IPS-18a (cell line): ENCODE measurements at regions not wholly inside any gene's neighbourhood (a gene's known extent, or its start where the extent isn't known, plus 50 kb on each side); places are given as distances from the start of the nearest gene placed in this dataset.

Experiments used
- H3K27ac ChIP-seq: one replicate; pipeline ENCODE4 v1.5.1; 2013; ENCODE audit warnings: low read length
- H3K27me3 ChIP-seq: one replicate; pipeline ENCODE4 v1.6.1; 2013; ENCODE audit warnings: mild to moderate bottlenecking, low read length; ENCODE audit not compliant: control insufficient read depth, insufficient read depth
- H3K36me3 ChIP-seq: one replicate; pipeline ENCODE4 v1.6.1; 2013; ENCODE audit warnings: low read depth, low read length; ENCODE audit not compliant: control insufficient read depth
- H3K4me1 ChIP-seq: one replicate; pipeline ENCODE4 v1.6.1; 2013; ENCODE audit warnings: low read depth, low read length; ENCODE audit not compliant: control insufficient read depth
- H3K4me3 ChIP-seq: one replicate; pipeline ENCODE4 v1.5.1; 2013; ENCODE audit warnings: low read length
- H3K9ac ChIP-seq: one replicate; pipeline ENCODE4 v1.6.1; 2013; ENCODE audit warnings: mild to moderate bottlenecking, low read length, moderate library complexity
- H3K9me3 ChIP-seq: one replicate; pipeline ENCODE4 v1.6.1; 2013; ENCODE audit warnings: low read depth, low read length; ENCODE audit not compliant: control insufficient read depth

DNA sequence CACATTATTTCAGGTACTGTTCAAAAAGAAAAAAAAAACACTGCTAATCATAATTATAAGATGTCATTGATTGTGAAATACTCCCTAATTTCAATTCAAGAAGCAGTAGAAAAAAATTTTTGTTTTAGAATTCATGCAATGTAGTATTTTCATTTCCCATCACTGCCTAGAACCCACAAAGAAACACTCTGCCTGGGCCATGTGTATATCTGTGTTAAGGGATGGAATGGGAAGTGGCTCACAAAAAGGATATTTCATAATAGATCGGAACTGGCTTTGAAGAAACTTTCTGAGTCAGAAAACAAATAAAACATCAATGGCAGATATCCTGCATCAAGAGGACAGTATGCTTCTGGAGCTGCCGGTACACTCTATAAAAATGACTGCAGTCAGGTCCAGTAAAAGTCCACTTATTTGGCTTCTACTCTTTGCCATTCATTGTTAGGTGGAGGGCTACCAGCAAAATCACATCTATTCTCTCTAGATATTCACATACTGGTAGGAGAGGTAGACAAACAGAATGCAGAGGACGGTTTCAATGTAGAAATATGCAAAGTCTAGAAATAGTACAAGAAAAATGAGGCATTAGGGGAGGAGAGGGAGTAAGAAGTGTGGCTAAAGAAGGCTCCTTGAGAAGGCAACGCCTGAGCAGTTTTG, 135.0 kb upstream of the TNFAIP3 start:
- H3K27ac ChIP-seq, result no peak overlapping the region
- H3K9me3 ChIP-seq, result no peaks in the 10 kb centered on the region
- no peak overlapping the region for H3K9ac ChIP-seq
- H3K36me3 ChIP-seq, result no peaks in the 10 kb centered on the region
- H3K4me1 ChIP-seq, result no peaks in the 10 kb centered on the region
- no peak overlapping the region for H3K4me3 ChIP-seq
- H3K27me3 ChIP-seq, result no peaks in the 10 kb centered on the region

DNA sequence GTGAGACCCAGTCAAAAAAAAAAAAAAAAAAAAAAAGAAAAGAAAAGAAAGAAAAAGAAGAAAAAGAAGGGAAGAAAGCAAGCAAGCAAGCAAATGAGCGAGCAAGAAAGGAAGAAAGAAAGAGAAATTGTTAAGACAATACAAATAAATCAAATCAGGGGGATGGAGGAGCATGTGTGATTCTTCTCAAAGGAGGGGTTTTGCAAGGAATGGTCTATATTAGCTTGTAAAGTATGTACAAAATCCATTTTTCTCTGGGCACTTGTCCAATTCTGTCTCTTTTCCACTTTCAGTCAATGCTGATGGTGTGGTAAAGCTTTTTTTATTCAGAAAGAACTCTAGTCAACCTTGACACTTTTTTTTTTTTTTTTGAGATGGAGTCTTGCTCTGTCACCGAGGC, 133.7 kb upstream of the TNFAIP3 start:
- no peaks in the 10 kb centered on the region for H3K27me3 ChIP-seq
- no peak overlapping the region for H3K27ac ChIP-seq
- no peak overlapping the region for H3K9ac ChIP-seq
- no peaks in the 10 kb centered on the region for H3K36me3 ChIP-seq
- no peaks in the 10 kb centered on the region for H3K9me3 ChIP-seq
- H3K4me3 ChIP-seq, result no peak overlapping the region
- no peaks in the 10 kb centered on the region for H3K4me1 ChIP-seq

DNA sequence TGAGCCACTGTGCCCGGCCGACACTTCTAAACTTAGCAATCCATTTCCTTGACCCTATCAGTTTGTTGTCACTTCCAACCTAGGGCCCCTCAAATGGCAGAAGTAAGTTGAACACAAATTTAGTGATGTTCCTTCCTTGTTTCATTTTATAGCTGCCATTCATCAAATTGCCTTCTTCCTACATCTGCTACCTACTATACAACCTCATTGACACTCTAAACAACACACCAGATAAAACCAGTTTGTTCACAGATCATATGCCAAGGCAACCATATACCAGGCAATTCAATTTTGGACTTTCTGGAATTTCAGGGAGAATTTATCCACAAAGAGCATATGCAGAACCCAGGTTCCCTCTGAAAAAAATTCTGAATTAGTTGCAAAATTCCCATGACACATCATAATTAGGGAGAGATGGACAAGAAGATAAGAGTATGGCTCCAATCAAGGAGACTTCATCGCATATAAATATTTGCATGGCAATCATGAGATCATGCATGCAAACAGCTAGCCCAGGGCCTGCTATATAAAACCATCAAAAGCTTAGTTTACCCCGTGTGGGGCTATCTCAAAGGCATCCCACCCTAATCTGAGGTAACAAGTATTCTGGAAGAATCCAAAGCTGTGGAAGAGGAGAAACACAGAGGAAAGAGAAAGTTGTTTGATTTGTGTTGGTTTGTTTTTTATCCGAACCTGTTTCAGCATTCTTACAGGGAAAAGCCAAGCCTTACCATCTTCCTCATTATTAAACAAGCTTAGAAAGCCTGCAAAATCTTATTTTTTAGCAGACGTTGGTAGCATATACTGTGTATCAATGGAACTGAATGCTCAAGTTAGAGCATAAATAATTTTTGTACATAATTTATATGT, 132.8 kb upstream of the TNFAIP3 start:
- Histone ChIP-seq H3K4me3 (no peak overlapping the region), H3K27ac (no peak overlapping the region), H3K9ac (no peak overlapping the region), H3K36me3 (no peaks in the 10 kb centered on the region), H3K9me3 (no peaks in the 10 kb centered on the region), H3K27me3 (no peaks in the 10 kb centered on the region), H3K4me1 (no peaks in the 10 kb centered on the region)

- no peaks in the 10 kb centered on the region for H3K36me3 ChIP-seq
- no peaks in the 10 kb centered on the region for H3K27me3 ChIP-seq
- H3K4me3 ChIP-seq, result no peak overlapping the region
- no peaks in the 10 kb centered on the region for H3K4me1 ChIP-seq
- H3K9me3 ChIP-seq, result no peaks in the 10 kb centered on the region
- no peak overlapping the region for H3K27ac ChIP-seq
- no peak overlapping the region for H3K9ac ChIP-seq
These were observed 132.2 kb upstream of the TNFAIP3 start for GRCh38 chr6:137734875-137735182.

DNA sequence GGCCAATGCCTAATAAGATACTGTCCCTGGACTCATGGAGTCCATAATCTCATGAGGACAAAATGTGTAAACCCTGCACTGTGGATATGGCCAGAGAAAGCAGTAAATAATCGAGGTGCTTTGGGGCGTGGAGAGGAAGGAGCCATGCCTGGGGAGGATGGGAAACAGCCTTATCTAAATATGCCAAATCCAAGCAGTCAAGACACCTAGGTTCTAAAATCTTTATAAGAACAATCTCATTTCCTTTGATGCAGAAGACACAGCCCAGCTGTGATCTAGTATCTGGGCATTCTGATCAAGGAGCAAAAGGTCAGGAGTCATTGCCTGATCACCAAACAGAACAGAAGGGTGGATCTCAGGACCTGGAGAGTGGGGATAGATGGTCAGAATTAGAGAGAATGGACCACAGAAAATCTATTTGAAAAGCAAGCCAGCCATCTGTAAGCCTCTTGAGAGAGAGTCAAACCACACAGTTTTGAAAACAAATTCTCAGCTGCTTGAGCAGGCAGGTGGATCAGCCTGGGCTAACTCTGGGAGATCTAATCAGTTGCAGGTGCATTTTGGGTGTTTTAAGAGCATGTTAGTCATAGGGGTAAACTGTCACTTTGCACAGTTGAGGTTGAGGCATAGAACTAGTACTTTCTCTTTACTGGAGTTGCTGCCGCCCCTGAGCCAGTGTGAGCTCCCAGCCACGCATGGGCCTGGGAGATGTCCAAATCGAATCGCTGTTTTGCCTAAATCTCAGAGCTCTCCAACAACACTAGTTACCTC, 130.8 kb upstream of the TNFAIP3 start:
- no peak overlapping the region for H3K27ac ChIP-seq
- no peak overlapping the region for H3K4me3 ChIP-seq
- H3K9ac ChIP-seq, result no peak overlapping the region

DNA sequence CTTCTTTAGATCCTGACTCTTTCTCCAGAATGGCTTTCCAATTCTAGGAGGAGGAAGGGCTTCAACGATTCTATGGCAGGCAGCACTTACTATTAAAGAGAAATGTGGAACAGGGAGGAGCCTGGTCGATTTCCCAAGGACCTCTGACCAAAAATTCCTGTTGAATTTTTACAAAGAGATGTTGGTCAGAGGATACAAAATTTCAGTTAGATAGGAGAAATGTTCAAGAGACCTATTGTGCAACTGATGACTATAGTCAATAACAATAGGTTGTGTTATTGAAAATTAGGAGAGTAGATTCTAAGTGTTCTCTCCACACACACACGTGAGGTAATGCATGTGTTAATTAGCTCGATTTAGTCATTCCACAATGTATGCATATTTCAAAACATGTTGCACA, 130.1 kb upstream of the TNFAIP3 start:
- Histone ChIP-seq H3K4me1 (no peaks in the 10 kb centered on the region), H3K9me3 (no peaks in the 10 kb centered on the region), H3K27me3 (no peaks in the 10 kb centered on the region), H3K4me3 (no peak overlapping the region), H3K9ac (no peak overlapping the region), H3K27ac (no peak overlapping the region), H3K36me3 (no peaks in the 10 kb centered on the region)

More for the DNA sequence above, 130.8 kb upstream of the TNFAIP3 start:
- Histone ChIP-seq H3K36me3 (no peaks in the 10 kb centered on the region), H3K9me3 (no peaks in the 10 kb centered on the region), H3K4me1 (no peaks in the 10 kb centered on the region), H3K27me3 (no peaks in the 10 kb centered on the region)

DNA sequence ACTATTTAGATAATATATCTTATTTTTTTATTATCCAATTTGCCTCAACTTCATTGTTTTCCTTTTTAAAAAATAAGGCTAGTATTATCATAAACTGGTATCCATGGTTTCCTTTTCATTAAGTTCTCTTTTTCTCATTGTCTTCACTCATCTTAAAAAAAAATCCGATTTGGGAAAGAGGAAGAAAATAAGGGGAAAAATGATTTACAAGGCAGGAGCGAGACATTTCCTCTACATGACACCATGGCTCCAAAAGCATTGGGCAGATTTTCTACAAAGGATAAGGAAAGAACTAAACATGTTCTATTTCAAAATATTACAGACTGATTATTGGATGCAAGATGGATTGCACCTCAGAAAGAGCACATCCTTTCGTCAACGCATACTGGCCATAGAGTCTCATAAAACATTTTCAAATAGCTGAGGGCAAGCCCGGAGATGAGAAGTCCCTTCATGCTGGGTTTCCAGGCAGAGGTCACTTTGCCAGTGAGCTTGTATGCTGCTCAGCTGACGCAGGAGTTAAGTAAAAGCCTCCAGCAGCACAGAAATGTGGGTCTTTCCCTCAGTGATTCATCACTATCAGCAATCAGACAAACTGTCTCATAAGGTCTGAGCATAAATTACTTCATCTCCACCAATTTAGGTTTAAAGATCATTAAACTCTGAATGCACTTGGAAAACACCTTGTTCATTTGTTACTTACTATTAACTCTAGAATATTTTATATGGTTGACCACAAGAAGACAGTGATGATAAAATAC, 129.0 kb upstream of the TNFAIP3 start:
- no peaks in the 10 kb centered on the region for H3K27me3 ChIP-seq
- H3K27ac ChIP-seq, result no peak overlapping the region
- H3K36me3 ChIP-seq, result no peaks in the 10 kb centered on the region
- no peaks in the 10 kb centered on the region for H3K4me1 ChIP-seq
- H3K9ac ChIP-seq, result no peak overlapping the region
- H3K9me3 ChIP-seq, result no peaks in the 10 kb centered on the region
- H3K4me3 ChIP-seq, result no peak overlapping the region

GRCh38 chr6:137738931-137739504, 128.0 kb upstream of the TNFAIP3 start:
- no peak overlapping the region for H3K27ac ChIP-seq
- no peaks in the 10 kb centered on the region for H3K4me1 ChIP-seq
- H3K9ac ChIP-seq, result no peak overlapping the region
- H3K27me3 ChIP-seq, result no peaks in the 10 kb centered on the region
- no peaks in the 10 kb centered on the region for H3K36me3 ChIP-seq
- no peak overlapping the region for H3K4me3 ChIP-seq
- no peaks in the 10 kb centered on the region for H3K9me3 ChIP-seq

DNA sequence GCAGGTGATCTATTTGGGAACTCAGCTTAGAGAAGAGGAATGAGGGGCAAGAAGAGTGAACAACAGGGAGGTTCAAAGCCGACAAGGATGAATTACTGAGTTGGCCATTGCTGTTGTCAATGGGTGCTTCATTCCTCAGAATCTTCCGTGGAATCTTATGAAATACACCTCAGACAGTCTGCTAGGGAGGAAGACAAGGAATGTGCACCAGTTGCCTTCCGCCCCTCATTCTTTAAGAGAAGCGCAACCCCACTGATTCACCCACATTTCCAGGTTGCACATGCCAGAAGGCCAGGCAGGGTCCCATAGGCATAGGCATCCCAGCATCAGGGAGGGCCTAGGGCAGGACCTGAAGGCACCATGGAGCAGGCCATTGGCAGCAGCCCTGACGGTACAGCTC, 127.5 kb upstream of the TNFAIP3 start:
- Histone ChIP-seq H3K27me3 (no peaks in the 10 kb centered on the region), H3K4me3 (no peak overlapping the region), H3K27ac (no peak overlapping the region), H3K9ac (no peak overlapping the region), H3K4me1 (no peaks in the 10 kb centered on the region), H3K36me3 (no peaks in the 10 kb centered on the region), H3K9me3 (no peaks in the 10 kb centered on the region)

GRCh38 chr6:137740091-137740755, 126.8 kb upstream of the TNFAIP3 start:
- Histone ChIP-seq H3K4me1 (no peaks in the 10 kb centered on the region), H3K9me3 (no peaks in the 10 kb centered on the region), H3K4me3 (no peak overlapping the region), H3K36me3 (no peaks in the 10 kb centered on the region), H3K9ac (no peak overlapping the region), H3K27me3 (no peaks in the 10 kb centered on the region), H3K27ac (no peak overlapping the region)
